ENCODE measurements at regions not wholly inside any gene's neighbourhood (a gene's known extent, or its start where the extent isn't known, plus 50 kb on each side); places are given as distances from the start of the nearest gene placed in this dataset.

- Mint-ChIP-seq H3K4me1 (no peaks in the 10 kb centered on the region), H3K27me3 (no peaks in the 10 kb centered on the region), H3K36me3 (no peaks in the 10 kb centered on the region), H3K4me3 (no peak overlapping the region), H3K27ac (no peak overlapping the region), H3K9me3 (peaks cover 4% of the 10 kb centered on the region)
- ATAC-seq (ENCODE audit: low read depth) (no peak), DNase-seq (no peak)
- POLR2A ChIA-PET, result no interaction called here
Observed at GRCh38 chr3:73926360-73927202, 301.8 kb upstream of the PDZRN3 start.

GRCh38 chr3:73925011-73925410 lies 300.3 kb upstream of the PDZRN3 start:
- no peak for ATAC-seq (ENCODE audit: low read depth)

GRCh38 chr3:73924048-73924447 lies 299.3 kb upstream of the PDZRN3 start:
- ATAC-seq (ENCODE audit: low read depth), result no peak
- Mint-ChIP-seq H3K4me3 (no peak overlapping the region), H3K9me3 (peaks cover 4% of the 10 kb centered on the region)

More at GRCh38 chr3:73925011-73925410, 300.3 kb upstream of the PDZRN3 start:
- Mint-ChIP-seq H3K4me1 (no peaks in the 10 kb centered on the region), H3K27me3 (no peaks in the 10 kb centered on the region), H3K9me3 (peaks cover 4% of the 10 kb centered on the region), H3K36me3 (no peaks in the 10 kb centered on the region), H3K27ac (no peak overlapping the region), H3K4me3 (no peak overlapping the region)
- DNase-seq, result no peak
- POLR2A ChIA-PET, result no interaction called here

GRCh38 chr3:73917643-73918042 lies 292.9 kb upstream of the PDZRN3 start:
- no peaks in the 10 kb centered on the region for H3K27me3 Mint-ChIP-seq
- H3K4me1 Mint-ChIP-seq, result no peaks in the 10 kb centered on the region
- no peak for DNase-seq
- H3K27ac Mint-ChIP-seq, result no peak overlapping the region
- no peaks in the 10 kb centered on the region for H3K36me3 Mint-ChIP-seq
- no peaks in the 10 kb centered on the region for H3K9me3 Mint-ChIP-seq
- POLR2A ChIA-PET, result no interaction called here
- no peak overlapping the region for H3K4me3 Mint-ChIP-seq
- no peak for ATAC-seq (ENCODE audit: low read depth)

More at GRCh38 chr3:73924048-73924447, 299.3 kb upstream of the PDZRN3 start:
- Mint-ChIP-seq H3K27me3 (no peaks in the 10 kb centered on the region), H3K27ac (no peak overlapping the region), H3K4me1 (no peaks in the 10 kb centered on the region), H3K36me3 (no peaks in the 10 kb centered on the region)
- no peak for DNase-seq
- POLR2A ChIA-PET, result no interaction called here

- Mint-ChIP-seq H3K27me3 (no peaks in the 10 kb centered on the region), H3K36me3 (no peaks in the 10 kb centered on the region), H3K4me1 (no peaks in the 10 kb centered on the region), H3K9me3 (no peaks in the 10 kb centered on the region), H3K4me3 (no peak overlapping the region), H3K27ac (no peak overlapping the region)
- ATAC-seq (ENCODE audit: low read depth), result no peak
- POLR2A ChIA-PET, result no interaction called here
- no peak for DNase-seq
Observed at GRCh38 chr3:73915886-73916285, 291.1 kb upstream of the PDZRN3 start.

GRCh38 chr3:73908218-73908617 lies 283.5 kb upstream of the PDZRN3 start:
- H3K4me3 Mint-ChIP-seq, result no peak overlapping the region
- H3K27me3 Mint-ChIP-seq, result no peaks in the 10 kb centered on the region
- POLR2A ChIA-PET, result no interaction called here
- no peak overlapping the region for H3K27ac Mint-ChIP-seq
- no peaks in the 10 kb centered on the region for H3K36me3 Mint-ChIP-seq
- ATAC-seq (ENCODE audit: low read depth) (no peak), DNase-seq (no peak)
- H3K9me3 Mint-ChIP-seq, result peaks cover 4% of the 10 kb centered on the region
- H3K4me1 Mint-ChIP-seq, result no peaks in the 10 kb centered on the region

- Mint-ChIP-seq H3K4me1 (no peaks in the 10 kb centered on the region), H3K4me3 (no peak overlapping the region), H3K27me3 (no peaks in the 10 kb centered on the region), H3K27ac (no peak overlapping the region), H3K36me3 (no peaks in the 10 kb centered on the region), H3K9me3 (peaks cover 1% of the 10 kb centered on the region)
- DNase-seq (no peak), ATAC-seq (ENCODE audit: low read depth) (no peak)
- POLR2A ChIA-PET, result no interaction called here
Observed at GRCh38 chr3:73901686-73902085, 276.9 kb upstream of the PDZRN3 start.

GRCh38 chr3:73894474-73895213 lies 269.9 kb upstream of the PDZRN3 start:
- POLR2A ChIA-PET, result no interaction called here
- Mint-ChIP-seq H3K36me3 (no peaks in the 10 kb centered on the region), H3K4me3 (no peak overlapping the region), H3K4me1 (no peaks in the 10 kb centered on the region), H3K27ac (no peak overlapping the region), H3K9me3 (peaks cover 1% of the 10 kb centered on the region), H3K27me3 (no peaks in the 10 kb centered on the region)
- ATAC-seq (ENCODE audit: low read depth) (no peak), DNase-seq (no peak)

GRCh38 chr3:73893089-73893488 lies 268.3 kb upstream of the PDZRN3 start:
- DNase-seq, result no peak
- no peak overlapping the region for H3K27ac Mint-ChIP-seq

GRCh38 chr3:73885862-73886261 lies 261.1 kb upstream of the PDZRN3 start:
- Mint-ChIP-seq H3K4me1 (no peaks in the 10 kb centered on the region), H3K36me3 (no peaks in the 10 kb centered on the region), H3K9me3 (peaks cover 2% of the 10 kb centered on the region), H3K27ac (no peak overlapping the region), H3K4me3 (no peak overlapping the region), H3K27me3 (no peaks in the 10 kb centered on the region)
- ATAC-seq (ENCODE audit: low read depth), result no peak
- DNase-seq, result no peak
- POLR2A ChIA-PET, result no interaction called here

More at GRCh38 chr3:73893089-73893488, 268.3 kb upstream of the PDZRN3 start:
- Mint-ChIP-seq H3K36me3 (no peaks in the 10 kb centered on the region), H3K27me3 (no peaks in the 10 kb centered on the region), H3K4me3 (no peak overlapping the region), H3K9me3 (no peaks in the 10 kb centered on the region), H3K4me1 (no peaks in the 10 kb centered on the region)
- POLR2A ChIA-PET, result no interaction called here
- ATAC-seq (ENCODE audit: low read depth), result no peak

GRCh38 chr3:73884361-73884760 lies 259.6 kb upstream of the PDZRN3 start:
- Mint-ChIP-seq H3K27ac (no peak overlapping the region), H3K4me1 (no peaks in the 10 kb centered on the region), H3K36me3 (no peaks in the 10 kb centered on the region)

GRCh38 chr3:73883497-73883896 lies 258.8 kb upstream of the PDZRN3 start:
- no peaks in the 10 kb centered on the region for H3K4me1 Mint-ChIP-seq
- H3K27ac Mint-ChIP-seq, result no peak overlapping the region

More at GRCh38 chr3:73884361-73884760, 259.6 kb upstream of the PDZRN3 start:
- POLR2A ChIA-PET, result no interaction called here
- DNase-seq (no peak), ATAC-seq (ENCODE audit: low read depth) (no peak)
- Mint-ChIP-seq H3K4me3 (no peak overlapping the region), H3K9me3 (peaks cover 3% of the 10 kb centered on the region), H3K27me3 (no peaks in the 10 kb centered on the region)

GRCh38 chr3:73874606-73875369 lies 250.0 kb upstream of the PDZRN3 start:
- no peak for DNase-seq
- Mint-ChIP-seq H3K27me3 (no peaks in the 10 kb centered on the region), H3K4me3 (no peak overlapping the region), H3K4me1 (no peaks in the 10 kb centered on the region), H3K36me3 (no peaks in the 10 kb centered on the region), H3K9me3 (peaks cover 1% of the 10 kb centered on the region), H3K27ac (no peak overlapping the region)
- no peak for ATAC-seq (ENCODE audit: low read depth)
- POLR2A ChIA-PET, result no interaction called here

More at GRCh38 chr3:73883497-73883896, 258.8 kb upstream of the PDZRN3 start:
- no peak for DNase-seq
- H3K36me3 Mint-ChIP-seq, result no peaks in the 10 kb centered on the region
- ATAC-seq (ENCODE audit: low read depth), result no peak
- peaks cover 3% of the 10 kb centered on the region for H3K9me3 Mint-ChIP-seq
- H3K27me3 Mint-ChIP-seq, result no peaks in the 10 kb centered on the region
- POLR2A ChIA-PET, result no interaction called here
- H3K4me3 Mint-ChIP-seq, result no peak overlapping the region
